T-helper 1 cell treated with Interleukin-12 subunit alpha and Interleukin-12 subunit beta and Interleukin-4 antibody, amounts not matched to agents 30 ng/mL and 1 ng/mL, for 36 hours (primary cell): ENCODE measurements at regions not wholly inside any gene's neighbourhood (a gene's known extent, or its start where the extent isn't known, plus 50 kb on each side); places are given as distances from the start of the nearest gene placed in this dataset.

Experiments
- intact Hi-C: fragments of 100-400 bp; cut with micrococcal nuclease; formaldehyde crosslinking; loops from one replicate; pipeline ENCODE4 v1.15.1; 2024

DNA sequence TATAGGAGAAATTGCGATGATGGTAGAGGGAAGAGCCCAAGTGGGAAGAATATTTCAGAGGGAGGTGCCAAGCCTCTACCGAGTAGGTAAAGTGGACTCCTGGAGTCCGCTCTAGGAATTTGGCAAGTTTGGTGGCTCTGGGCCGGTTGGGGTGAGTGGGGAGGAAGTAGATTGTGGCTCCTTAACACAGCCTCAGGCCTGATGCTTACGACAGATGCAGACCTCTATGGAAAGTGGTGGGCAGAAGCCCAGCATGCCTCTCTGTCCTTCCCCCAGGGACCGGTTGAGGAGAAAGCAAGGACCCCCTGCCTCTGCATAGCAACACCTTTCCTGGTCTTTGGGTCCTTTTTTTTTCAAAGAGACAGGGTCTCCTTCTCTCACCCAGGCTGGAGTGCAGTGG, 55.9 kb upstream of the SIAH1 start:
- intact Hi-C loops = no loop called here

DNA sequence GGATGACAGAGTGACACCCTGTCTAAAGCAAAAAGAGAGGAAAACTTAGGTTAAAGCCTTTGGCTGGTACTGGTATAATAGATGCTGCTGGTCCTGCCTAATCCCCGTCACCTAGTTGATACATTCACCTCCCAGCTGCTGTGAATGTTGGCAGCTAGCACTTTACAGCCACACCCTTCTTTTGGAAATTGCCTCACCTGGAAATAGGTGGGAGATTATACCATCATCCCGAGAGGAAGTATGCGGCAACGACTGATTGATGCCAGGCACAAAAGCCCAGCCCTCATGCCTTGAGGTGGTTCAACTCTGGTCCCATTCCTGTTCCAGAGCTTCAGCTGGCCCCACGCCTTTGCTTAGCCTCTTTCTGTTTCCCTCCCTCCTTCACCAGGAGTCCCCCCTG, 53.2 kb upstream of the SIAH1 start:
- intact Hi-C loops = no loop called here

DNA sequence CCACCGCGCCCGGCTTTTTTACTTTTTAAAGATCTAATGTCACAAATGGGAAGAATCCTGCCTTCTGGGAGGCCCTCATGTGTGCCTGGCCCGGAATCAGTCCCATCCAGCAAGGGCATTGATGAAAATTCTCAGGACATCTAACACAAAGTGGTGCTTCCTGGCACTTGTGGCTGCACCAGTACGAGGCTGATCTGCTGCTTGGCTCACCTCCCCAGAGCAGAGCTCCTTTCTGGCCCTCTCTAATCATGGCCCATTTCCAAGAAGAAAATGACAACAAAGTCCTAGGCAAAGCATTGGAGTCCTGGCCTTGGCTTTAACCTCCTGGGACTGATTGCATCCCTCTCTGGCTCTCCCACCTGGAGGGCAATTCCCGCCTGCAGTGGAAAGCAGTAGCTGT, 50.7 kb upstream of the SIAH1 start:
- intact Hi-C loops = no loop called here

DNA sequence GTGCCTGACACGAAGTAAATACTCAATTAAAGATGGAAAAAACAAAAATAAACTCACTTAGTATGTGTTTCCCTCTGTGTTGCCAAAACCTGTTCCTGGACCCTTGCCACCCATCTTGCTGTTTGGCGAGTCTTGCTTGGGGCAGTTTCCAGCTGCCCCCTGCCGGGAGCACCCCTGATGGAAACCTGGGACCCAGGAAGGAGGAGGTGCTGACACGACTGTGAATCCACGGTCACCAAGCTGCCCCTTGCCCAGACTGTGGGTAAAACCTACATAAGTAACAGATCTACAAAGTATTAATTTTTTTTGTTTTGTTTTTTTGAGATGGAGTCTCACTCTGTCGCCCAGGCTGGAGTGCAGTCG, 50.1 kb upstream of the SIAH1 start:
- intact Hi-C loops = no loop called here
